ENCODE measurements at regions not wholly inside any gene's neighbourhood (a gene's known extent, or its start where the extent isn't known, plus 50 kb on each side); places are given as distances from the start of the nearest gene placed in this dataset.

DNA sequence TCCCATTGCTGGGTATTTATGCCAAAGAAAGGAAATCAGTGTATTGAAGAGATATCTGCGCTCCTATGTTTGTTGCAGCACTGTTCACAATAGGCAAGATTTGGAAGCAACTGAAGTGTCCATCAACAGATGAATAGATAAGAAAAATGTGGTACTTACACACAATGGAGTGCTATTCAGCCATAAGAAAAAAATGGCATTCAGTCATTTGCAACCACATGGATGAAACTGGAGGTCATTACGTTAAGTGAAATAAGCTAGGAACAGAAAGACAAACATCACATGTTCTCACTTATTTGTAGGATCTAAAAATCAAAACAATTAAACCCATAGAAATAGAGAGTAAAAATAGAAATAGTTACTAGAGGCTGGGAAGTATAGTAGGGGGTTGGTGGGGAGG is 1133.1 kb upstream of the ACO1 start:
- Histone ChIP-seq H3K9me3 (ENCODE audit: low read depth, low read length) (no peaks in the 10 kb centered on the region), H3K27me3 (ENCODE audit: insufficient read depth, low read length) (no peaks in the 10 kb centered on the region), H3K4me3 (ENCODE audit: low read length) (no peak overlapping the region), H3K4me1 (ENCODE audit: insufficient read depth, low read length) (no peaks in the 10 kb centered on the region)

DNA sequence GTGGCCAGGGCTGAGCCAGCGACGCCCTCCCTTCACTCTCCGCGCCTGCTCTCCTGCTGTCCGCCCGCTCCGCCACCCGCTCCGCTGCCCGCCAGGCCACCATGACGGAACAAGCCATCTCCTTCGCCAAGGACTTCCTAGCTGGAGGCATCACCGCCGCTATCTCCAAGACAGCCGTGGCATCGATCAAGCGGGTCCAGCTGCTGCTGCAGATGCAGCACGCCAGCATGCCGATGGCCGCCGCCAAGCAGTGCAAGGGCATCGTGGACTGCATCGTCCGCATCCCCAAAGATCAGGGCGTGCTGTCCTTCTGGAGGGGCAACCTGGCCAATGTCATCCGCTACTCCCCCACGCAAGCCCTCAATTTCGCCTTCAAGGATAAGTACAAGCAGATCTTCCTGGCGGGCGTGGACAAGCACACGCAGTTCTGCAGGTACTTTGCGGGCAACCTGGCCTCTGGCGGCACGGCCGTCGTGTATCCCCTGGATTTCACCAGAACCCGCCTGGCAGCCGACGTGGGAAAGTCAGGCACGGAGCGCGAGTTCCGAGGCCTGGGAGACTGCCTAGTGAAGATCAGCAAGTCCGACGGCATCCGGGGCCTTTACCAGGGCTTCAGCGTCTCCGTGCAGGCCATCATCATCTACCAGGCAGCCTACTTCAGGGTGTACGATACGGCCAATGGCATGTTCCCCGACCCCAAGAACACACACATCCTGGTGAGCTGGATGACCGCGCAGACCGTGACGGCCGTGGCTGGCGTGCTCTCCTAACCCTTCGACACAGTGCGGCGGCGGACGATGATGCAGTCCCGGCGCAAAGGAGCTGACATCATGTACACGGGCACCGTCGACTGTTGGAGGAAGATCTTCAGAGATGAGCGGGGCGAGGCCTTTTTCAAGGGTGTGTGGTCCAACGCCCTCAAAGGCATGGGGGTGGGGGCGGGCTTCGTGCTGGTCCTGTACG is 1130.4 kb upstream of the ACO1 start:
- Histone ChIP-seq H3K9me3 (ENCODE audit: low read depth, low read length) (no peaks in the 10 kb centered on the region), H3K27me3 (ENCODE audit: insufficient read depth, low read length) (no peaks in the 10 kb centered on the region), H3K4me3 (ENCODE audit: low read length) (no peak overlapping the region), H3K4me1 (ENCODE audit: insufficient read depth, low read length) (no peaks in the 10 kb centered on the region)

DNA sequence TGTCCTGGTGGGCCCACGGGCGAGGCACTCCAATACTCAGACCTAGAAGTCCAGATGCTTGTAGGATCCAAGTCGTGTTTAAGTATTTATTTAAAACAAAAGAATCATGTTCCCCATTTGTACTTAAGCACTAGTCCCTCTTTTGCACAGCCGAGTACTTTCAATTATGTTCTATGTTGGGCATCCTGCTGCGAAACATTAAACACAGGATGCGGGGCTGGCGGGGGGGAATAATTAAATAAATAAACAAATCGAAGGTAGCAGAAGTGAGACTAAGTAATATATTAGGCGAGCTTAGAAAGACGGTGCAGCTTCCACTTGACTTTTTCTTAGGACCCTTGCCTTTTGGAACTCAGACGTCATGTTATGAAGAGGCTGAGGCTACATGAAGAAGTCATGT is 1129.2 kb upstream of the ACO1 start:
- Histone ChIP-seq H3K9me3 (ENCODE audit: low read depth, low read length) (no peaks in the 10 kb centered on the region), H3K4me1 (ENCODE audit: insufficient read depth, low read length) (no peaks in the 10 kb centered on the region), H3K27me3 (ENCODE audit: insufficient read depth, low read length) (no peaks in the 10 kb centered on the region), H3K4me3 (ENCODE audit: low read length) (no peak overlapping the region)

DNA sequence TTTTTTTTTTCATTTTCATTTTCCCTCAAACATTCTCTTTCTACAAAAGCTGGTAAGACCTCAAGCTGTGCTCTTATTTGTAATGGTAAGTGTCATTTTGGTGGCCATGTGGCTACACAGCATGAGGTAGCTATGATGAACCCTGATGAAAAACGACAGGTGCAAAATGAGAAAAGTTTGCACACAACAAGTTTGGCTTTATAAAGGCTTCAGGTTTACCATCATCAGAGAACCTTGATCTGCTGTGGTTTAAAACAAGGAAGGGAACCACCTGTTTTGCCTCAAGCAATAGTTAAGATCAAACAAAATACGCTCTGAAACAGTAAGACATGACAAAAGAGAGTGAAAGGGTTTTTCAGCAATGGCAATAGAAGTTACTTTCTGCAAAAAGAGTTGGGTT is 1124.6 kb upstream of the ACO1 start:
- Histone ChIP-seq H3K9me3 (ENCODE audit: low read depth, low read length) (no peaks in the 10 kb centered on the region), H3K4me3 (ENCODE audit: low read length) (no peak overlapping the region), H3K4me1 (ENCODE audit: insufficient read depth, low read length) (no peaks in the 10 kb centered on the region), H3K27me3 (ENCODE audit: insufficient read depth, low read length) (no peaks in the 10 kb centered on the region)

DNA sequence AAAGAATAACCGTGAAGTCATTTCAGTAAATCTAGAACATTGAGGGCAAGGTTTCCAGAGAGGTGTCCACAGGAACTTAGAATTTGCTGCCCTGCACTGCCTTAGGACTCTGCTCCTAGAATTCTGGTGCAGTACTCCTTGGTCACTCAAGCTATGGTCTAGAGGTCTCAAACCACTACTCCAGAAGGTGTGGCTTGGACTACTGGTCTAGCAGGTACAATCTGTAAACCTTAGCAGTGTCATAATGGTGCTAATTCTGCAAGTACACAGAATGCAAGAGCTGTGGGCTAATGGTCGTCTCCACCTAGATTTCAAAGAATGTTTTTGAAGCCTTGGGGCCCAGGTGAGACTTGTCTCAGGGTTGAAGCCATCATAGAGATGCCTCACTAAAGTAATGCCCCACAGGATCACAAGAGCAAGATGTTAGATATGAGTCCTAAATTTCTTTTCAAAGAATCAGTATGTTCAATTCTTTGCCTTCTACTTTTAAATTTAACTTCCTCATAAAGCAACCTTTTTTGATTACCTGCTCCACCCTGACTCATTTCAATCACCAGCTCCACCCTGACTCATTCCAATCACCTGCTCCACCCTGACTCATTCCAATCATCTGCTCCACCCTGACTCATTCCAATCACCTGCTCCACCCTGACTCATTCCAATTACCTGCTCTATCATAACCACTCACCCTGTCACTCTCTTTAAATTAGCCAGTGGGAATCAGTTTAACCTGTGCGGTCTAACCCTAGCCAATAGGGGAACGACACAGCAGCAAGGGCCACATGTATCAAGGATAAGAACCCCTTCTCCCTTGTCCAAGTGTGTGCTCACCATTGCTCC is 1111.8 kb upstream of the ACO1 start:
- no peak overlapping the region for H3K4me3 ChIP-seq (ENCODE audit: low read length)
- H3K9me3 ChIP-seq (ENCODE audit: low read depth, low read length): no peaks in the 10 kb centered on the region
- no peaks in the 10 kb centered on the region for H3K27me3 ChIP-seq (ENCODE audit: insufficient read depth, low read length)
- no peaks in the 10 kb centered on the region for H3K4me1 ChIP-seq (ENCODE audit: insufficient read depth, low read length)

DNA sequence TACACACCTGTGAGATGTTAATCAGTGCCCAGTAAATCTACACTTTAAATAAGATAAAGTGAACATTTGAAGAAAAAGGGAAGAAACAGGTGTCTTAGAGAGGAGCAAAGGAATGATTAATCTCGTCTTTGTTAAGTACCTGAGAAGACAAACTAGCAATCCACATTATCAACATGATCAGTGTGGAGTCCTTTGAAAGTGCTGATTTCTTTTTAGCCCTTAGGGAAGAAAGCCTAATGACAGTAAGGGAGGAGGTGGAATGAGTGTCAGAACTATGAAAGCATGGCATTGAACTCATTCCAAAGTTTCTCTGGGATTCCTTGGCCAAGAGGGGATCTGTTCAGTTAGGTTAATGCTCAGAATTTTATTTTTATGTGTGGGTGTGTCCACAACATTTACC is 1109.0 kb upstream of the ACO1 start:
- H3K4me1 ChIP-seq (ENCODE audit: insufficient read depth, low read length): no peaks in the 10 kb centered on the region
- no peaks in the 10 kb centered on the region for H3K9me3 ChIP-seq (ENCODE audit: low read depth, low read length)
- no peaks in the 10 kb centered on the region for H3K27me3 ChIP-seq (ENCODE audit: insufficient read depth, low read length)
- no peak overlapping the region for H3K4me3 ChIP-seq (ENCODE audit: low read length)

DNA sequence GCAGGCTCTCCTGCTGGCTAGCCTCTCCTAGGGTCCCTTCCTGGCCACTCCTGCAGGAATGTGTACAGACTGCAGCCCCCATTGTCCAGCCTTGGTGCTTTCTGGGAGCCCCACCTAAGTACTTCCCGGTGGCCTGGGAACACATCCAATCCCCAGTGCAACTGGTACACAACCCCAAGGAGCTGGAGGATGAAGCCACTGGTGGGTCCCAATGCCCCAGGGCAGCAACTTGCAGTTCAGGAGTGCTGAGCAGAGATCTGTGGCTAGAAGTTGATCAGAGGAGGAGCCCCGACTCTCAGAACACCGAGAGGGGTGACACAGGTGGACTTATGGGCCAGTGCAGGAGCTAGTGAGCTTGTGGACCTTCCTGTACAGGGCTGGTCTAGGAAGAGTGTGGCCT is 1093.7 kb upstream of the ACO1 start:
- H3K4me3 ChIP-seq (ENCODE audit: low read length): no peak overlapping the region
- no peaks in the 10 kb centered on the region for H3K27me3 ChIP-seq (ENCODE audit: insufficient read depth, low read length)
- H3K4me1 ChIP-seq (ENCODE audit: insufficient read depth, low read length): no peaks in the 10 kb centered on the region
- peaks cover 7% of the 10 kb centered on the region for H3K9me3 ChIP-seq (ENCODE audit: low read depth, low read length)

DNA sequence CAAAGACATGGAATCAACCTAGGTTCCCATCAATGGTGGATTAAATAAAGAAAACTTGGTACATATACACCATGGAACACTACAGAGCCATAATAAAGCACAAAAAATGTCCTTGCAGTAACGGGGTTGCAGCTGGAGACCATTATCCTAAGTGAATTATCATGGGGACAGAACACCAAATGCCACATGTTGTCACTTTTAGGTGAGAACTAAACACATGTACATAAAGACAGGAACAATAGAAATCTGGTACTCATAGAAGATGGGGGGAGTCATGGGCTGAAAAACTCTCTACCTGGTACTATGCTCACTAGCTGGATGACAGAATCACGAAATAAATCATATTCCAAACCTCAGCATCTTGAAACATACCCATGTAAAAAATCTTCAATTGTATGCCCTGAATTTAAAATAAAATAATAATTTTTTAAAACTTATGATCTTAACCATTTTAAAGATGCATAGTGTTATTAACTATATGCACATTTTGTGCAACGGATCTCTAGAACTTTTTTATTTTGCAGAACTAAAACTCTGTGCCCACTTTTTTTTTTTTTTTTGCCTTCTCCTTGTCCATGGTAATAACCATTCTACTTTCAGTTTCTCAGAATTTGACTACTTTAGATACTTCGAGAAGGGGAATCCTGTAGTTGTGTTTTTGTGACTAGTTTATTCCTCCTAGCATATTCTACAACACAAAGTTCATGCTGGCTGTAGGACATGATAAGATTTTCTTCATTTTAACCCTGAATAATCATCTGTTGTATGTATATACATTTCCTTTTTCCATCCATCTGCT is 1081.6 kb upstream of the ACO1 start:
- Histone ChIP-seq H3K27me3 (ENCODE audit: insufficient read depth, low read length) (no peaks in the 10 kb centered on the region), H3K4me3 (ENCODE audit: low read length) (no peak overlapping the region), H3K9me3 (ENCODE audit: low read depth, low read length) (no peaks in the 10 kb centered on the region), H3K4me1 (ENCODE audit: insufficient read depth, low read length) (no peaks in the 10 kb centered on the region)

DNA sequence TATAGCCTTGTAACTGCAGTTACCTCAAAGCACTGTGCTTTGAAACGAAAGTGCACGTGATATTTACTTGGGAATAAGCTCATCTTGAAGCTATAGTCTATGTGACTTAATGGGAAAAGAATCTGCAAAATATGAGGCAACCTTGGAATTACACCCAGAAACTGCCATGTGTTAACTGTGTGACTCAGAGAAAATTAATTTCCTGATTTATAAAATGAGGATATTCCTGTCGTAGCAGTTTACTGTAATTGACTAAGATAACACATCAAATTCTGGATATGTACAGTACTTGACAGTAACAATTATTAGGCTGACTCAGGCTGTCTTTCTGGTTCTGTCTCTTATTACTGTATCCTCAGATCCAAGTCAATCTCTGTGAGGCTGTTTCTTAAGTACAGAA is 1079.9 kb upstream of the ACO1 start:
- no peaks in the 10 kb centered on the region for H3K4me1 ChIP-seq (ENCODE audit: insufficient read depth, low read length)
- no peaks in the 10 kb centered on the region for H3K27me3 ChIP-seq (ENCODE audit: insufficient read depth, low read length)
- no peaks in the 10 kb centered on the region for H3K9me3 ChIP-seq (ENCODE audit: low read depth, low read length)
- H3K4me3 ChIP-seq (ENCODE audit: low read length): no peak overlapping the region

DNA sequence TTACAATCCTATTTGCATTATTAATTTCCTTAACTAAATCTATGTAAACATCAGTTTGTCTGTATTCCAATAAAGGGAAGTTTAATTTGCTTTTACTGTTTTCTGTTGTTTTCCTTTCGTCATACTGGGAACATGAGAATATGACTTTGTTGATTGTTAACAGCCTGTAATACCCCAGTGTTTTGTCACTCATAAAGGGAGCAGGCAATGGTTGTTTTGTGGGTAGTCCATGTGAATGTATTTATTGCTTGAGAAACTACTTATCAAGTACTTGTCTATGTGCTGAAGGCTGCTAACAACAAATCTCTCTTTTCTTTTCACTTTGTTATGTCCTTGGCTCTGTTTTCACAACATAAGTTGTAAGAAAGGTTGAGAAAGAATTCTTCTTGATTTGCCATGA is 1070.2 kb upstream of the ACO1 start:
- Histone ChIP-seq H3K9me3 (ENCODE audit: low read depth, low read length) (no peaks in the 10 kb centered on the region), H3K27me3 (ENCODE audit: insufficient read depth, low read length) (no peaks in the 10 kb centered on the region), H3K4me3 (ENCODE audit: low read length) (no peak overlapping the region), H3K4me1 (ENCODE audit: insufficient read depth, low read length) (no peaks in the 10 kb centered on the region)

DNA sequence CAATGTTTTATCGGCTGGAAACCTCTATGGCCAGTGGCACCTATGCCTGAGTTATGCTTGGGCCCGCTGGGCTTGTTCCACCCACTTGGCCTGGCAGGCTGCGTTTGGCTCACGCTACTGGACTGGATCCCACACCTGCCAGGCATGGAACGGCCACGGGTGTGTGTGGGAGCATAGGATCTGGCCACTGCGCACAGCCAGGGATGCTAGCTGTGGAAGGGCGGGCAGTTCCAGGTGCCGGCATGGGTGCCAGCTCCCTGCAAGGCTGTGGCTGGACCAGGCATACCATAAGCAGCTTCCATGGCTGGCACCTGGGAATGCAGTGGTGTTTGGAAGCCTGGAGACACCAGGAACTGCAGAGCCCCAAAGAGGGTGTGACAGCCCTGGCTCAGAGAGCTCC is 1063.9 kb upstream of the ACO1 start:
- Histone ChIP-seq H3K27me3 (ENCODE audit: insufficient read depth, low read length) (no peaks in the 10 kb centered on the region), H3K9me3 (ENCODE audit: low read depth, low read length) (no peaks in the 10 kb centered on the region), H3K4me3 (ENCODE audit: low read length) (no peak overlapping the region), H3K4me1 (ENCODE audit: insufficient read depth, low read length) (no peaks in the 10 kb centered on the region)

DNA sequence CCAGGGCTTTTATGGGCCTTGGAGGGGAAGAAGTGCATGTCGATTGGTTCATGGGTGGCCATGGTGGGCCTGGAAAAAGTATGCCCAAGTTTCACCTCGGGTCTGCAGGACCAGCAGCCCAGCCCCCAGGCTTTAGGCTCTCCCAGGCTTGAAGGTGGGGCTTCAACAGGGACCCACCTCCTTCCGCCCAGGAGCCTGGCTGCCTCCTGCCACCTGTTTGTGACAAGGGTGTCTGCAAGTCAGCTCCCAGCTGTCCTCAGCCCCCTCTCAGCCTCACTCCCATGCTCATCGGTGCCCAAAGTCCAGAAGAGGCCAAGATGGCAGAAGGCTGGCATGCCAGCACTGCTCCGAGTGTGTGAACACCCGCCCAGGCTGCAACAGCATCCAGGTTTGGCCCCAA is 1063.2 kb upstream of the ACO1 start:
- H3K27me3 ChIP-seq (ENCODE audit: insufficient read depth, low read length): no peaks in the 10 kb centered on the region
- H3K4me3 ChIP-seq (ENCODE audit: low read length): no peak overlapping the region
- H3K9me3 ChIP-seq (ENCODE audit: low read depth, low read length): no peaks in the 10 kb centered on the region
- no peaks in the 10 kb centered on the region for H3K4me1 ChIP-seq (ENCODE audit: insufficient read depth, low read length)

DNA sequence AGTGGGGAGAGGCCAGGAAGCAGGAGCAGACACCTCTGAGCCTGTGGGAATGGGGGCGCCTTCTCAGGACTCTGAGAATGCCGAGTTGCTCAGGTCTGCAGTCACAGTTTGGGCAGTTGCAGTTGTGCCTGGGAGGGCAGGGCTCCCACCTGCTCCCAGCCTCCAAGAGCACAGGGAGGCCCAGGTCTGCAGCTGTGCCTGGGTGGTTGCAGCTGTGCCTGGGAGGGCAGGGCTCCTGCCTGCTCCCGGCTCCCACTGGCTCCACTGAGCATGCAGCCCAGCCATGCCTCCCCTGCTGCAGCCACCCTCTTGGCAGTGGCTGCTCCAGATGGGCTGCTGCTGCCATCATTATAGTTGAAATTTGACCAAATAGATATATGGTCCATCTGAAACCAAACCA is 1062.8 kb upstream of the ACO1 start:
- no peak overlapping the region for H3K4me3 ChIP-seq (ENCODE audit: low read length)
- no peaks in the 10 kb centered on the region for H3K27me3 ChIP-seq (ENCODE audit: insufficient read depth, low read length)
- no peaks in the 10 kb centered on the region for H3K9me3 ChIP-seq (ENCODE audit: low read depth, low read length)
- no peaks in the 10 kb centered on the region for H3K4me1 ChIP-seq (ENCODE audit: insufficient read depth, low read length)

DNA sequence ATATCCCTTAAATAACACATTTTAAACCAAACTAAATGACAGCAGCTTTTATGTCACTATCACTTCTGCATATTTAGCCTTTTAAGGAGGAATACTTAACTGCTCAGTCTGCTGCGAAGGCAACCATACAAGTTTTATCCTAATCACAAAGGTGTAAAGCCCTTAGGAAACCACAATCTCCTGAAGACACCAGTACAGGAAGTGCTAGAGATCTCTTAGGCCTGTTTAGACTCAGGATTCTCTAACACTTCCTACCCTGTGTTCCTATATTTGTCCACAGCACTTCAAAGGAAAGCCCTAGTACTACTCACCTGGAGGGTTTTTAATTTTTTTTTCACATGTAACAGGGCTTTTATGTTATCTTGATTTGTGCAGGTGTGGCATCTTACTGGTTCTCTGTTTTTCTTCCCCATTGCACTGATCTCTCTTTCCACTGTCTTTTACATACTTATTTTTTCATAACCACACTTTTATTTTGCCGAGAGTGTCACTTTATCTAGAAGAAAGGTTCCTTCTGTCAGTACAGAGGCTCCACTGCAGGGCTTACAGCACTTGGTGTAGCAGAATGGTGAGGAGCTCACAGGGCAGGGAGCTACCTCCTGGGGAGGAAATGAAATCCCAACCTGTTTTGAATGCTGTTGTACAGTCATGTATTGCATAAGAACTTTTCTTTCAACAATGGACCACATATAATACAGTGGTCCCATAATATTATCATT is 1060.6 kb upstream of the ACO1 start:
- Histone ChIP-seq H3K9me3 (ENCODE audit: low read depth, low read length) (no peaks in the 10 kb centered on the region), H3K4me1 (ENCODE audit: insufficient read depth, low read length) (no peaks in the 10 kb centered on the region), H3K4me3 (ENCODE audit: low read length) (no peak overlapping the region)

More for the DNA sequence above, 1060.6 kb upstream of the ACO1 start:
- no peaks in the 10 kb centered on the region for H3K27me3 ChIP-seq (ENCODE audit: insufficient read depth, low read length)
